ENCODE measurements at regions not wholly inside any gene's neighbourhood (a gene's known extent, or its start where the extent isn't known, plus 50 kb on each side); places are given as distances from the start of the nearest gene placed in this dataset.
"Not testable (repeated sequence)": the region's sequence is repeated elsewhere in the genome, so short reads cannot be mapped to it uniquely, and the experiment has no call there.

- Mint-ChIP-seq H3K4me1 (peaks cover 10% of the 10 kb centered on the region), H3K27me3 (ENCODE audit: low read depth) (no peaks in the 10 kb centered on the region), H3K36me3 (peaks cover 1% of the 10 kb centered on the region), H3K27ac (peak overlapping the region; percentile 66), H3K9me3 (peaks cover 8% of the 10 kb centered on the region), H3K4me3 (no peak overlapping the region)
- no peak for DNase-seq (ENCODE audit: low spot score in 2 of 2, unreplicated experiment in 2 of 2)
- TF ChIP-seq CTCF (IDR thresholded peaks at IDR 0.05; ENCODE audit: unreplicated experiment) = no peak
These were observed 632.6 kb upstream of the COX7C start for GRCh38 chr5:85985167-85985566.

GRCh38 chr5:85990998-85991397, 626.7 kb upstream of the COX7C start:
- Mint-ChIP-seq H3K4me3 (no peak overlapping the region), H3K27me3 (ENCODE audit: low read depth) (no peaks in the 10 kb centered on the region), H3K4me1 (no peaks in the 10 kb centered on the region), H3K9me3 (peaks cover 30% of the 10 kb centered on the region), H3K27ac (no peak overlapping the region), H3K36me3 (peaks cover 6% of the 10 kb centered on the region)
- TF ChIP-seq CTCF (IDR thresholded peaks at IDR 0.05; ENCODE audit: unreplicated experiment) = no peak
- DNase-seq (ENCODE audit: low spot score in 2 of 2, unreplicated experiment in 2 of 2) = no peak

- peaks cover 40% of the 10 kb centered on the region for H3K9me3 Mint-ChIP-seq
- not testable (repeated sequence) for H3K4me3 Mint-ChIP-seq; H3K27ac Mint-ChIP-seq; H3K4me1 Mint-ChIP-seq; H3K36me3 Mint-ChIP-seq; H3K27me3 Mint-ChIP-seq (ENCODE audit: low read depth); DNase-seq (ENCODE audit: low spot score in 2 of 2, unreplicated experiment in 2 of 2)
These were observed 623.1 kb upstream of the COX7C start for GRCh38 chr5:85994653-85995052.

- Mint-ChIP-seq H3K4me1 (no peaks in the 10 kb centered on the region), H3K36me3 (no peaks in the 10 kb centered on the region), H3K4me3 (no peak overlapping the region), H3K27ac (no peak overlapping the region), H3K27me3 (ENCODE audit: low read depth) (no peaks in the 10 kb centered on the region), H3K9me3 (peaks cover 21% of the 10 kb centered on the region)
- no peak for TF ChIP-seq CTCF (IDR thresholded peaks at IDR 0.05; ENCODE audit: unreplicated experiment)
- DNase-seq (ENCODE audit: low spot score in 2 of 2, unreplicated experiment in 2 of 2) = no peak
These were observed 619.1 kb upstream of the COX7C start for GRCh38 chr5:85998656-85999055.

- no peak overlapping the region for H3K4me3 Mint-ChIP-seq
- TF ChIP-seq CTCF (IDR thresholded peaks at IDR 0.05; ENCODE audit: unreplicated experiment) = no peak
- H3K27me3 Mint-ChIP-seq (ENCODE audit: low read depth) = no peaks in the 10 kb centered on the region
- DNase-seq (ENCODE audit: low spot score in 2 of 2, unreplicated experiment in 2 of 2) = no peak
- H3K27ac Mint-ChIP-seq = no peak overlapping the region
- H3K36me3 Mint-ChIP-seq = peaks cover 2% of the 10 kb centered on the region
- no peaks in the 10 kb centered on the region for H3K4me1 Mint-ChIP-seq
- H3K9me3 Mint-ChIP-seq = peaks cover 31% of the 10 kb centered on the region
These were observed 609.4 kb upstream of the COX7C start for GRCh38 chr5:86008293-86008692.

GRCh38 chr5:86008704-86009103, 609.0 kb upstream of the COX7C start:
- no peaks in the 10 kb centered on the region for H3K27me3 Mint-ChIP-seq (ENCODE audit: low read depth)
- TF ChIP-seq CTCF (IDR thresholded peaks at IDR 0.05; ENCODE audit: unreplicated experiment) = no peak
- peaks cover 2% of the 10 kb centered on the region for H3K36me3 Mint-ChIP-seq
- H3K9me3 Mint-ChIP-seq = peaks cover 31% of the 10 kb centered on the region
- H3K4me3 Mint-ChIP-seq = no peak overlapping the region
- H3K4me1 Mint-ChIP-seq = no peaks in the 10 kb centered on the region
- no peak overlapping the region for H3K27ac Mint-ChIP-seq
- no peak for DNase-seq (ENCODE audit: low spot score in 2 of 2, unreplicated experiment in 2 of 2)

All from mesothelial cell of epicardium (in vitro differentiated cells).